GM13976 (cell line): ENCODE measurements at regions not wholly inside any gene's neighbourhood (a gene's known extent, or its start where the extent isn't known, plus 50 kb on each side); places are given as distances from the start of the nearest gene placed in this dataset.
A peak's percentile ranks its signal among the peaks of the same experiment; 100 is the strongest.

Experiments used
- DNase-seq: peaks from one replicate; pipeline ENCODE4 v3.0.0; 2012; ENCODE audit warnings: low spot score
- CTCF ChIP-seq: IDR thresholded peaks from 2 replicates; pipeline ENCODE4 v1.5.1; 2012; ENCODE audit warnings: borderline replicate concordance, mild to moderate bottlenecking; ENCODE audit not compliant: insufficient read depth; ENCODE audit errors: extremely low read depth, missing control alignments, control extremely low read depth
- in situ Hi-C: fragments of 300-500 bp; cut with MboI; formaldehyde crosslinking; loops from one replicate; pipeline ENCODE4 v1.12.0; 2022; ENCODE audit warnings: low sequenced_read_pairs, mixed read lengths, inconsistent platforms; ENCODE audit not compliant: unreplicated experiment

GRCh38 chr21:17370263-17370662 lies 142.6 kb upstream of the CXADR start:
- in situ Hi-C loops = no loop called here
- no peak for DNase-seq

GRCh38 chr21:17370916-17371315 lies 141.9 kb upstream of the CXADR start:
- in situ Hi-C loops = no loop called here
- no peak for DNase-seq
- no peak for TF ChIP-seq CTCF

More at GRCh38 chr21:17370263-17370662, 142.6 kb upstream of the CXADR start:
- no peak for TF ChIP-seq CTCF

- no peak for DNase-seq
- TF ChIP-seq CTCF = no peak
- in situ Hi-C loops = no loop called here
Observed at GRCh38 chr21:17371450-17371849, 141.4 kb upstream of the CXADR start.

- in situ Hi-C loops = no loop called here
- no peak for TF ChIP-seq CTCF
- DNase-seq = no peak
Observed at GRCh38 chr21:17372200-17372599, 140.6 kb upstream of the CXADR start.

- TF ChIP-seq CTCF = no peak
- DNase-seq = no peak
- in situ Hi-C loops = loop anchor here (25.0 kb wide), 1 partner anchor 176 kb away; no protein-coding TSS in a partner anchor
Observed at GRCh38 chr21:17386498-17386897, 126.3 kb upstream of the CXADR start.

- in situ Hi-C loops = loop anchor here (25.0 kb wide), 1 partner anchor 175 kb away; no protein-coding TSS in a partner anchor
- DNase-seq = peak; percentile 51
- peak; percentile 57 for TF ChIP-seq CTCF
Observed at GRCh38 chr21:17387030-17387617, 125.7 kb upstream of the CXADR start.
